Endothelial cell of umbilical vein (primary cell): ENCODE measurements at regions not wholly inside any gene's neighbourhood (a gene's known extent, or its start where the extent isn't known, plus 50 kb on each side); places are given as distances from the start of the nearest gene placed in this dataset.
A peak's percentile ranks its signal among the peaks of the same experiment; 100 is the strongest.

ENCODE experiments used
- BruUV-seq: library from RNA; stranded (reverse); fragments of 400-500 nt; replicated peaks from 2 replicates; lab custom pipeline; 2021; lab: Mats Ljungman, UMichigan
- CTCF ChIA-PET: fragments of 300-600, 350-600 bp; sonication (Branson Sonifier 250); formaldehyde crosslinking; loops from one replicate; lab custom pipeline; 2021; ENCODE audit warnings: antibody characterized with exemption, inconsistent platforms; lab: Charles Lee
- POLR2A ChIA-PET: fragments of 300-600, 350-600 bp; sonication (Branson Sonifier 250); formaldehyde crosslinking; loops from one replicate; lab custom pipeline; 2021; ENCODE audit warnings: antibody characterized with exemption, inconsistent platforms; lab: Charles Lee
- DNase-seq: peaks from one replicate; pipeline ENCODE4 v3.0.0-alpha.2; 2011; ENCODE audit warnings: low read depth, low spot score
- FAIRE-seq: peaks from 2 replicates; lab custom pipeline; 2011; peaks lifted over from hg19 to GRCh38; lab: Jason Lieb, UNC
- H2AFZ ChIP-seq: 2 replicates; pipeline ENCODE4 v1.6.0; 2012; ENCODE audit warnings: low read depth, low read length, control low read depth, inconsistent platforms
- H3K27ac ChIP-seq: 2 replicates; pipeline ENCODE4 v1.5.1; 2011; ENCODE audit warnings: low read depth, mild to moderate bottlenecking, control low read depth, low read length, moderate library complexity; ENCODE audit not compliant: insufficient read depth
- H3K27me3 ChIP-seq, 2 experiments: 2 replicates each; pipeline versions ENCODE4 v1.6.0 to v1.6.1; 2011; ENCODE audit warnings: low read length in 2 of 2, mixed read lengths in 1 of 2; ENCODE audit not compliant: control insufficient read depth in 2 of 2, insufficient read depth in 2 of 2
- H3K36me3 ChIP-seq, 2 experiments: 2 replicates in 1 of 2; 3 replicates in 1 of 2; pipeline ENCODE4 v1.5.1; 2011; ENCODE audit warnings: low read length in 2 of 2, mild to moderate bottlenecking in 1 of 2, moderate library complexity in 1 of 2; ENCODE audit not compliant: control insufficient read depth in 2 of 2, insufficient read depth in 2 of 2; ENCODE audit errors: extremely low read depth in 1 of 2
- H3K4me1 ChIP-seq: 3 replicates; pipeline ENCODE4 v1.5.1; 2011; ENCODE audit warnings: mild to moderate bottlenecking, low read length; ENCODE audit not compliant: control insufficient read depth, insufficient read depth; ENCODE audit errors: extremely low read depth
- H3K4me2 ChIP-seq: 2 replicates; pipeline ENCODE4 v1.6.1; 2011; ENCODE audit warnings: low read length, control low read depth, mixed read lengths; ENCODE audit not compliant: insufficient read depth
- H3K4me3 ChIP-seq, 3 experiments: fragments of 200-600 bp in 1 of 3; sonication (generic), shearing (Covaris generic) in 1 of 3; replicated peaks in 1 of 3; 2 replicates each; pipeline ENCODE4 v1.5.1; 2011 to 2016; ENCODE audit warnings: control low read depth in 3 of 3, low read length in 3 of 3, mild to moderate bottlenecking in 2 of 3, inconsistent platforms in 1 of 3, low read depth in 1 of 3, moderate library complexity in 1 of 3; ENCODE audit not compliant: insufficient read depth in 1 of 3
- H3K79me2 ChIP-seq: 2 replicates; pipeline ENCODE4 v1.6.0; 2012; ENCODE audit warnings: low read length, inconsistent platforms; ENCODE audit not compliant: control insufficient read depth, insufficient read depth
- H3K9ac ChIP-seq: replicated peaks from 2 replicates; pipeline ENCODE3; 2011; ENCODE audit warnings: low read length, control low read depth; ENCODE audit not compliant: insufficient read depth; ENCODE audit errors: extremely low read depth
- H3K9me1 ChIP-seq: replicated peaks from 3 replicates; pipeline ENCODE4 v1.6.0; 2011; ENCODE audit warnings: mild to moderate bottlenecking, low read length; ENCODE audit not compliant: control insufficient read depth, insufficient read depth; ENCODE audit errors: extremely low read depth
- H3K9me3 ChIP-seq: replicated peaks from 2 replicates; pipeline ENCODE4 v1.5.1; 2012; ENCODE audit warnings: low read length, inconsistent platforms; ENCODE audit not compliant: control insufficient read depth, insufficient read depth
- H4K20me1 ChIP-seq: replicated peaks from 2 replicates; pipeline ENCODE3; 2011; ENCODE audit warnings: mild to moderate bottlenecking, low read length; ENCODE audit not compliant: control insufficient read depth, insufficient read depth; ENCODE audit errors: extremely low read depth
- CTCF ChIP-seq, 2 donors: IDR thresholded peaks; 1 replicate in 1 of 2; 2 replicates in 1 of 2; pipeline ENCODE4 v1.5.1; 2011; ENCODE audit warnings: low read length in 2 of 2, mild to moderate bottlenecking in 2 of 2, moderate library complexity in 2 of 2, control low read depth in 1 of 2, inconsistent platforms in 1 of 2, low read depth in 1 of 2; ENCODE audit not compliant: insufficient read depth in 1 of 2; ENCODE audit errors: extremely low read depth in 1 of 2
- EZH2 ChIP-seq: IDR thresholded peaks from 2 replicates; pipeline ENCODE4 v1.6.1; 2012; ENCODE audit warnings: borderline replicate concordance, low read depth, mild to moderate bottlenecking, moderate library complexity, low read length, inconsistent platforms; ENCODE audit not compliant: severe bottlenecking
- FOS ChIP-seq: IDR thresholded peaks from 2 replicates; pipeline ENCODE4 v1.6.1; 2011; ENCODE audit warnings: mild to moderate bottlenecking, low read length, moderate library complexity, borderline replicate concordance; ENCODE audit not compliant: insufficient read depth
- GATA2 ChIP-seq: IDR thresholded peaks from 2 replicates; pipeline ENCODE4 v1.7.0; 2011; ENCODE audit warnings: low read depth, mild to moderate bottlenecking, moderate library complexity, mixed read lengths, low read length; ENCODE audit not compliant: insufficient read length, insufficient read depth
- JUN ChIP-seq: IDR thresholded peaks from 2 replicates; pipeline ENCODE4 v1.6.1; 2011; ENCODE audit warnings: borderline replicate concordance, low read depth; ENCODE audit not compliant: insufficient read length, insufficient read depth
- MAX ChIP-seq: IDR thresholded peaks from 2 replicates; pipeline ENCODE4 v1.6.1; 2011; ENCODE audit not compliant: insufficient read depth, insufficient read length
- MYC ChIP-seq: IDR thresholded peaks from one replicate; pipeline ENCODE4 v1.6.1; 2011; ENCODE audit warnings: mild to moderate bottlenecking, low read depth, low read length
- POLR2A ChIP-seq: IDR thresholded peaks from 2 replicates; pipeline ENCODE4 v1.6.1; 2012; ENCODE audit warnings: low read depth, mild to moderate bottlenecking, control low read depth, low read length
- POLR2AphosphoS5 ChIP-seq: IDR thresholded peaks from 2 replicates; pipeline ENCODE4 v1.6.1; 2012; ENCODE audit warnings: low read depth, mild to moderate bottlenecking, control low read depth, low read length, moderate library complexity; ENCODE audit not compliant: insufficient read depth
- dilution Hi-C: fragments of 300-500 bp; cut with MboI; formaldehyde crosslinking; loops from one replicate; pipeline ENCODE4 v1.15.0; 2019; ENCODE audit warnings: low sequenced_read_pairs; ENCODE audit not compliant: extremely low pct_ligation_motif_present
- intact Hi-C: fragments of 100-400 bp; cut with micrococcal nuclease; formaldehyde crosslinking; loops from one replicate; pipeline ENCODE4 v1.10.0; 2022

DNA sequence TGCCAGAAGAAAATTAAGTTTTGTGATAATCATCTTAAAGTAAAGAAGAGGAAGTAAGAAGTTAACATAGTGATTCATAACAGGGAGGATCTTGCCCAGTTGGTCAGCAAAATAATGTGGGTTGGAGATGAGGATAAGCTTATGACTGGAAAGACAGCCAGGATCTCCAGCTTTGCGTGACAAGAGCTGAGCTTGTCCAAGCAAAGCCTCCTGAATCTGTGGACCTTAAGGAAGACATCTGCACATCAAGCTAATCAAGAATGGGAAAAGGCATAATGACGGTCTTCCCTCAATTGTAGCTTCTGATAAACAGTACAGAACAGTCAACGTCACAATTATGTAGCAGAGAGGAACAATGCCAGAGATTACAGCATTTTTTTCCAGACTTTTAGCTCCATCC, 744.7 kb upstream of the GOT2 start:
- Histone ChIP-seq H3K27ac (peak overlapping the region; percentile 45), H3K36me3 (no peaks in the 10 kb centered on the region), H3K9ac (no peak overlapping the region), H2AFZ (peak overlapping the region; percentile 55), H3K27me3 (no peaks in the 10 kb centered on the region), H3K79me2 (no peaks in the 10 kb centered on the region), H3K9me3 (no peaks in the 10 kb centered on the region), H4K20me1 (no peaks in the 10 kb centered on the region), H3K9me1 (no peaks in the 10 kb centered on the region), H3K4me2 (peak overlapping the region; percentile 55), H3K4me1 (peaks cover 11% of the 10 kb centered on the region), H3K4me3 (no peak overlapping the region)
- POLR2A ChIA-PET = no interaction called here
- dilution Hi-C loops = no loop called here
- BruUV-seq = no TSS peak
- peak; percentile 88 for DNase-seq
- CTCF ChIA-PET = interaction anchor here (0.6 to 1.5 kb wide), 9 partner anchors 10 to 665 kb away, joined by 3 to 7 read pairs (median 3); no protein-coding TSS in a partner anchor
- peak; percentile 43 for FAIRE-seq
- intact Hi-C loops = loop anchor here (2.0 to 5.0 kb wide), 3 partner anchors 14 to 412 kb away; no protein-coding TSS in a partner anchor
- TF ChIP-seq CTCF (IDR thresholded peaks at IDR 0.05; ENCODE audit: extremely low read depth in 1 of 2, insufficient read depth in 1 of 2, low read depth in 1 of 2, low read length in 2 of 2) = no peak
- no peak for TF ChIP-seq JUN
- TF ChIP-seq FOS = peak; percentile 64
- TF ChIP-seq GATA2 = peak; percentile 93

DNA sequence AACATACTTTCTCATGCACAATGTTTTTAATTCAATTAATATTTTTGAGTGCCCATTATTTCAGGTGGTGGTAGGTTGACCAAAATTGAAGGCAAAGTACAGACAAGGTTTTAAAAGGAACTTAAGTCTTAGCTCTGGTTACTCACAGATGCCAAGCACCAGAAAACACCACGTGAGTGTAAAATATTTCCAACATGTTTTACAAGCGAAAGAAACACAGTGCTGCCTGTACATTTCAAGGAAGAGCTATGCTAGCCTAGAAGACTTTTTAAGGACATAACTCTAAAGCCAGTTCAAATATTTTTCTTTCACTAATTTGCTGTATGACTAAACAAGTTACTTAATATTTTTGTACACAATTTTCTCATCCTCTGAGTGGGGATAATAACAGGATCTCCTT, 736.4 kb upstream of the GOT2 start:
- H3K9me1 ChIP-seq = no peaks in the 10 kb centered on the region
- H3K27me3 ChIP-seq = no peaks in the 10 kb centered on the region
- ChIA-PET CTCF (no interaction called here), POLR2A (no interaction called here)
- DNase-seq (no peak), FAIRE-seq (no peak)
- TF ChIP-seq GATA2 (no peak), MYC (no peak), POLR2AphosphoS5 (no peak), EZH2 (no peak), POLR2A (no peak), MAX (no peak), CTCF (IDR thresholded peaks at IDR 0.05; ENCODE audit: extremely low read depth in 1 of 2, insufficient read depth in 1 of 2, low read depth in 1 of 2, low read length in 2 of 2) (no peak), FOS (no peak), JUN (no peak)
- no peaks in the 10 kb centered on the region for H3K9me3 ChIP-seq
- no peak overlapping the region for H3K4me3 ChIP-seq
- H3K4me1 ChIP-seq = no peaks in the 10 kb centered on the region
- H2AFZ ChIP-seq = no peak overlapping the region
- no peak overlapping the region for H3K4me2 ChIP-seq
- intact Hi-C loops (no loop called here), dilution Hi-C loops (no loop called here)
- H3K9ac ChIP-seq = no peak overlapping the region
- BruUV-seq = no TSS peak
- H3K36me3 ChIP-seq = no peaks in the 10 kb centered on the region
- no peaks in the 10 kb centered on the region for H4K20me1 ChIP-seq
- no peaks in the 10 kb centered on the region for H3K79me2 ChIP-seq
- no peak overlapping the region for H3K27ac ChIP-seq
